ENCODE measurements at regions not wholly inside any gene's neighbourhood (a gene's known extent, or its start where the extent isn't known, plus 50 kb on each side); places are given as distances from the start of the nearest gene placed in this dataset.

GRCh38 chr2:62370321-62371250 is 135.4 kb downstream of the TMEM17 start:
- no peak for DNase-seq (ENCODE audit: low read depth in 2 of 2)

- no peak for DNase-seq (ENCODE audit: low read depth in 2 of 2)
These were observed 136.3 kb downstream of the TMEM17 start for GRCh38 chr2:62369541-62370202.

GRCh38 chr2:62364791-62365528 is 141.0 kb downstream of the TMEM17 start:
- DNase-seq (ENCODE audit: low read depth in 2 of 2): no peak

- DNase-seq (ENCODE audit: low read depth in 2 of 2): no peak
These were observed 142.8 kb downstream of the TMEM17 start for GRCh38 chr2:62363166-62363565.

- DNase-seq (ENCODE audit: low read depth in 2 of 2): no peak
These were observed 143.4 kb downstream of the TMEM17 start for GRCh38 chr2:62362561-62362960.

GRCh38 chr2:62361964-62362363 is 144.0 kb downstream of the TMEM17 start:
- no peak for DNase-seq (ENCODE audit: low read depth in 2 of 2)

GRCh38 chr2:62354771-62355561 is 151.0 kb downstream of the TMEM17 start:
- DNase-seq (ENCODE audit: low read depth in 2 of 2): no peak

- DNase-seq (ENCODE audit: low read depth in 2 of 2): no peak
These were observed 154.0 kb downstream of the TMEM17 start for GRCh38 chr2:62352031-62352430.

GRCh38 chr2:62349788-62350187 is 153.9 kb downstream of the B3GNT2 start:
- no peak for DNase-seq (ENCODE audit: low read depth in 2 of 2)

GRCh38 chr2:62348700-62349099 is 152.8 kb downstream of the B3GNT2 start:
- no peak for DNase-seq (ENCODE audit: low read depth in 2 of 2)

GRCh38 chr2:62347563-62348270 is 151.8 kb downstream of the B3GNT2 start:
- DNase-seq (ENCODE audit: low read depth in 2 of 2): no peak

- DNase-seq (ENCODE audit: low read depth in 2 of 2): no peak
These were observed 148.6 kb downstream of the B3GNT2 start for GRCh38 chr2:62344472-62344871.

- no peak for DNase-seq (ENCODE audit: low read depth in 2 of 2)
These were observed 147.9 kb downstream of the B3GNT2 start for GRCh38 chr2:62343636-62344337.

GRCh38 chr2:62343206-62343605 is 147.3 kb downstream of the B3GNT2 start:
- no peak for DNase-seq (ENCODE audit: low read depth in 2 of 2)

GRCh38 chr2:62340994-62341484 is 145.1 kb downstream of the B3GNT2 start:
- DNase-seq (ENCODE audit: low read depth in 2 of 2): no peak

- no peak for DNase-seq (ENCODE audit: low read depth in 2 of 2)
These were observed 143.9 kb downstream of the B3GNT2 start for GRCh38 chr2:62339837-62340236.

GRCh38 chr2:62339413-62339812 is 143.5 kb downstream of the B3GNT2 start:
- no peak for DNase-seq (ENCODE audit: low read depth in 2 of 2)

- DNase-seq (ENCODE audit: low read depth in 2 of 2): no peak
These were observed 142.2 kb downstream of the B3GNT2 start for GRCh38 chr2:62338111-62338510.

- no peak for DNase-seq (ENCODE audit: low read depth in 2 of 2)
These were observed 141.5 kb downstream of the B3GNT2 start for GRCh38 chr2:62337403-62337802.

GRCh38 chr2:62335612-62336011 is 139.7 kb downstream of the B3GNT2 start:
- DNase-seq (ENCODE audit: low read depth in 2 of 2): no peak

Data from stimulated activated CD8-positive, alpha-beta memory T cell treated with anti-CD3 and anti-CD28 coated beads, Interleukin-7, amount 100 ng/mL, for 4 hours (primary cell).